ENCODE measurements at regions not wholly inside any gene's neighbourhood (a gene's known extent, or its start where the extent isn't known, plus 50 kb on each side); places are given as distances from the start of the nearest gene placed in this dataset.

DNA sequence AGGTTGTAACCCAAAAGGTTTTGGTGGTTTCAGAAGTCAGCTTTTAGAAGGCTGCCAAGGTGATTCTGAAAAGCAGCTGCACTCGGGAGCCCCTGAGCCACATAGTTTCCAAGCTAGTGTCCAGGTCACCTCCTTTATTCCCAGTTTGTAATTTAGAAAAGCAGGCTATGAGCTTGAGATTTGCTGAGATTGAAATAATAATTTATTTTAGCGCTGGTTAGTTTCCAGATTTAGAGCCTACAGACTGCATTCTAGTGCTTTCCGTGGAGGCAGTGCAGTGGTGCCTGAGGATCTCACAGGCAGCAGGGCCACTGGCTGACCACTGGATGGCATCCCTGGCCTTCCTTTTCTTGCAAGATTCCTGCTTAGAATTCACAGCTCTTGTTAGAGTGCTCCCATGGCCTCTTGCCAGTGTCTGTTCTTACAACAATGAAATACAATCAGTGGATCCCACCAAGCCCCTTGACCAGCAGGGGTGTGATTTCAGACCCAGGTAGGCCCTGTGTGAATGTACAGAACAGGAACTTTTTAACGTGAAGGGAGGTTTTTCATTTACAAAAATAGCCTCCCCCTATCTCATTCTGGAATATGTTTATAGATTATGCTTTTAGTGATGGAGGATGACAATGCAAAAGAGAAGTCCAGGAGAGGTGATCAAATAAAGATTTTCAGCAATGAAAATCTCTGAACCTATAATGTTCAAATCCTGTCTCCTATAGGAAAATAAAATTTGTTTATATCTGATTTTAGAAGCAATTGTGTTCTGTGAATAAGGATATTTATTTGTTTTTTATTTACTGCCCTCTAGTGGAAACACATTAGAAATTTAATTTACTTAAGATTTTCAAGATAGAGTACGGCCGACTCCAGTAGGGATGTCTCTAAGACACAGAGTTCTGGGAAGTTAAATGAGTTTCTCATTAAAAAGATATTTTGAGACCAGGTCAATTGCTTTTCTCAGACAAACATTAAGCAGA lies 362.1 kb upstream of the STXBP6 start:
- TF ChIP-seq TAF1 (IDR thresholded peaks at IDR 0.05; ENCODE audit: borderline replicate concordance, insufficient read depth, low read length) (no peak), SIN3A (IDR thresholded peaks at IDR 0.05; ENCODE audit: borderline replicate concordance, insufficient read depth, low read length) (no peak), FOXP2 (optimal IDR thresholded peaks at IDR 0.05; ENCODE audit: borderline replicate concordance, extremely low read depth, extremely low read length, insufficient read depth) (no peak), POLR2AphosphoS5 (IDR thresholded peaks at IDR 0.05; ENCODE audit: low read depth, low read length) (no peak)
- TF ChIP-seq, protein P1, sequence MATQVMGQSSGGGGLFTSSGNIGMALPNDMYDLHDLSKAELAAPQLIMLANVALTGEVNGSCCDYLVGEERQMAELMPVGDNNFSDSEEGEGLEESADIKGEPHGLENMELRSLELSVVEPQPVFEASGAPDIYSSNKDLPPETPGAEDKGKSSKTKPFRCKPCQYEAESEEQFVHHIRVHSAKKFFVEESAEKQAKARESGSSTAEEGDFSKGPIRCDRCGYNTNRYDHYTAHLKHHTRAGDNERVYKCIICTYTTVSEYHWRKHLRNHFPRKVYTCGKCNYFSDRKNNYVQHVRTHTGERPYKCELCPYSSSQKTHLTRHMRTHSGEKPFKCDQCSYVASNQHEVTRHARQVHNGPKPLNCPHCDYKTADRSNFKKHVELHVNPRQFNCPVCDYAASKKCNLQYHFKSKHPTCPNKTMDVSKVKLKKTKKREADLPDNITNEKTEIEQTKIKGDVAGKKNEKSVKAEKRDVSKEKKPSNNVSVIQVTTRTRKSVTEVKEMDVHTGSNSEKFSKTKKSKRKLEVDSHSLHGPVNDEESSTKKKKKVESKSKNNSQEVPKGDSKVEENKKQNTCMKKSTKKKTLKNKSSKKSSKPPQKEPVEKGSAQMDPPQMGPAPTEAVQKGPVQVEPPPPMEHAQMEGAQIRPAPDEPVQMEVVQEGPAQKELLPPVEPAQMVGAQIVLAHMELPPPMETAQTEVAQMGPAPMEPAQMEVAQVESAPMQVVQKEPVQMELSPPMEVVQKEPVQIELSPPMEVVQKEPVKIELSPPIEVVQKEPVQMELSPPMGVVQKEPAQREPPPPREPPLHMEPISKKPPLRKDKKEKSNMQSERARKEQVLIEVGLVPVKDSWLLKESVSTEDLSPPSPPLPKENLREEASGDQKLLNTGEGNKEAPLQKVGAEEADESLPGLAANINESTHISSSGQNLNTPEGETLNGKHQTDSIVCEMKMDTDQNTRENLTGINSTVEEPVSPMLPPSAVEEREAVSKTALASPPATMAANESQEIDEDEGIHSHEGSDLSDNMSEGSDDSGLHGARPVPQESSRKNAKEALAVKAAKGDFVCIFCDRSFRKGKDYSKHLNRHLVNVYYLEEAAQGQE (IDR thresholded peaks at IDR 0.05; ENCODE audit: insufficient read depth in 1 of 2, low read depth in 2 of 2, low read length in 2 of 2): no peak

DNA sequence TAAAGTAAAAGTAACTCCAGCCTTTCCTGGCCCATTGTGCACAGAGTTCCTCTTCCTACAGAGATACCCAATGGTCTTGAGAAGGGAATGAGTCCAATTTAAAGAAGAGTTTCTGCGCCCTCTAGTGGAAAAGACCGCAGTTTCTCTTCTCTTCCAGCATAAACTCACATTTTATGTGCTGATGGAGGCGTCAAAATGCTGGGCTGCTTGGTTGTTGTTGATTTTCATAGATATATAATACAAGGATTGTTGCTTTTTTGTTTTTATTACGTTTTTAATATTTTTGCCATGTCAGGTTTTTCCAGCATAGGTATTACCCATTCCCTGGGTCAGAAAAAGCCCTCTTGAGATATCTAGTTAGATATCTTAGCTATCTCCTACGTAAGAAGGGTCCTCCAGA lies 356.9 kb upstream of the STXBP6 start:
- TF ChIP-seq FOXP2 (optimal IDR thresholded peaks at IDR 0.05; ENCODE audit: borderline replicate concordance, extremely low read depth, extremely low read length, insufficient read depth): no peak
- TF ChIP-seq TAF1 (IDR thresholded peaks at IDR 0.05; ENCODE audit: borderline replicate concordance, insufficient read depth, low read length): no peak
- TF ChIP-seq, protein P1 (IDR thresholded peaks at IDR 0.05; ENCODE audit: insufficient read depth in 1 of 2, low read depth in 2 of 2, low read length in 2 of 2): no peak
- TF ChIP-seq SIN3A (IDR thresholded peaks at IDR 0.05; ENCODE audit: borderline replicate concordance, insufficient read depth, low read length): no peak
- no peak for TF ChIP-seq POLR2AphosphoS5 (IDR thresholded peaks at IDR 0.05; ENCODE audit: low read depth, low read length)

DNA sequence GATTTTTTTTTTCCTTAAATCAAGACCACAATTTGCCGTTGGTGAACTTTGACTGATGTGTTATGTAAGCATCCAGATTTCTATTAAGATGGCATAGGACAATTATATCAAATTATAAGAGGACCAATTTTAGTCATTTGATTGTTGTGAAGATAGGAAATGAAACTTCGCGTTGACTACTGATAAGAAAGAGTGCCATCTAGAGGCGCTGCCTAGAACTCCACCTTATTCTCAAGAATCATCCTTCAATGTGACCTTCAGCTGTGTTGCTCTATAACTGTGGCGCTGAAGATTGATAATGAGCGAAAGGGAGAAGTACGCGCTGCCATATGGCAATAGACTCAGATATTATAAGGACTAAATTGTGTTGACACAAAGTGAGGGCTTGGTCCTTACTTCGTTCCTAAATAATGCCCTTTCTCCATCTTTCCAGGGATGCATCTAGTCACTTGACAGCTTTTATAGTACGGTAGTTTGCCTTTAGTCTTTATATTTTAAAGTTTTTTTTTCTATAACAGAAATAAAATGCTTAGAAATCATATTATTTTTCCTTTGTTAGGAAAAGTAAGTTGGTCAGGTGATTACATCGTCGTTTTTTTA lies 350.8 kb upstream of the STXBP6 start:
- TF ChIP-seq POLR2AphosphoS5 (IDR thresholded peaks at IDR 0.05; ENCODE audit: low read depth, low read length) (no peak), FOXP2 (optimal IDR thresholded peaks at IDR 0.05; ENCODE audit: borderline replicate concordance, extremely low read depth, extremely low read length, insufficient read depth) (no peak), TAF1 (IDR thresholded peaks at IDR 0.05; ENCODE audit: borderline replicate concordance, insufficient read depth, low read length) (no peak), SIN3A (IDR thresholded peaks at IDR 0.05; ENCODE audit: borderline replicate concordance, insufficient read depth, low read length) (no peak)
- TF ChIP-seq, protein P1 (IDR thresholded peaks at IDR 0.05; ENCODE audit: insufficient read depth in 1 of 2, low read depth in 2 of 2, low read length in 2 of 2): no peak

DNA sequence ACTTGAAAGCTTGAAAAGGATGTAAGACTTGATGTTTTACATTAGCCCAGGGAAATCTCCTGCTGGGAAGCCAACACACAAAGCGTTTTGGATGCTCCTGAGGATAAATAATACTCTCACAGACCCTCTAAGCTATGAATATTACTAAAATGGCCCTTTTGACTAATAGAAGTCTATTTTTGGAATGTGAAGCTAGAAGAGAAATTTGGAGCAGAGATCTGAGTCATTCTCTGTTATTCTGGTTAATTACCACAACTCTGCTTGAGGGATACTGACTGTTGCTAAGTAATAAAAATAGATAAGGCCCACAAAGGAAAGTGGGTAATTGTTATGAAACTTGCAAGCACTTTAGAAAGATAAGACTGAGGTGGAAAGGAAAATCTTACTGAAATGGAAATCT lies 346.2 kb upstream of the STXBP6 start:
- TF ChIP-seq FOXP2 (optimal IDR thresholded peaks at IDR 0.05; ENCODE audit: borderline replicate concordance, extremely low read depth, extremely low read length, insufficient read depth) (no peak), POLR2AphosphoS5 (IDR thresholded peaks at IDR 0.05; ENCODE audit: low read depth, low read length) (no peak), TAF1 (IDR thresholded peaks at IDR 0.05; ENCODE audit: borderline replicate concordance, insufficient read depth, low read length) (no peak)

DNA sequence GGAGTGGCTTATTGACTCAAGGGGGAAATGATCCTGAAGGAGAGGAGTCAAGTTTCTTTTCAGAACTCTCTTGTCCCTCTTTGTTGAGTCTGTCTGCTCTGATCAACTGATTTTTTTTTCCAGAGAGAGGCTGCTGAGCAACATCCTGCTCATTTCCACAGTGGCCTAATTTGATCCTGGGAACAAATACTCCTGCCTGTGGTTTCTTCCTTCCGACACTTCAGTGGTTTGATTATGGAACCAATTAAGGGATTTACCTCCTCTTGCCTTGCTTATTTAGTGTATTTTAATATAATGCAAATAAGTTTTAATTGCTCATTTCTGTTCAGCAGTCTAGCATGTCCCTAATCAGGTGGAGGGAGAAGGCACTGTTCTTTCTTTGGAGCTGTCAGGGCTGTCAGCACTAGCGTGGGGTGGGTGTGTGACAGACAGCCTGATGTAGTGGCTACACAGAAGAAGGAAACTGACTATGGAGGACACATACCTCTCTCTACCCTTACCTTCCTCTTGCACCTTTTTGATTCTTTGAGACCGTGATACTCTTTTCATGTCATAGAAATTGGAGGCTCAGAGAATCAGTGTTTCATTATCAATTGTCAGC lies 344.9 kb upstream of the STXBP6 start:
- TF ChIP-seq SIN3A (IDR thresholded peaks at IDR 0.05; ENCODE audit: borderline replicate concordance, insufficient read depth, low read length): no peak
- no peak for TF ChIP-seq TAF1 (IDR thresholded peaks at IDR 0.05; ENCODE audit: borderline replicate concordance, insufficient read depth, low read length)
- TF ChIP-seq, protein P1 (IDR thresholded peaks at IDR 0.05; ENCODE audit: insufficient read depth in 1 of 2, low read depth in 2 of 2, low read length in 2 of 2): no peak
- TF ChIP-seq POLR2AphosphoS5 (IDR thresholded peaks at IDR 0.05; ENCODE audit: low read depth, low read length): no peak
- no peak for TF ChIP-seq FOXP2 (optimal IDR thresholded peaks at IDR 0.05; ENCODE audit: borderline replicate concordance, extremely low read depth, extremely low read length, insufficient read depth)
